SK-N-MC (cell line): ENCODE measurements at regions not wholly inside any gene's neighbourhood (a gene's known extent, or its start where the extent isn't known, plus 50 kb on each side); places are given as distances from the start of the nearest gene placed in this dataset.

ENCODE experiments used
- EZH2 ChIP-seq: fragments of 200-600 bp; sonication (generic); IDR thresholded peaks from one replicate; pipeline ENCODE4 v1.6.1; 2017; ENCODE audit warnings: antibody characterized with exemption
- FOXP2 ChIP-seq: optimal IDR thresholded peaks from 2 replicates; pipeline ENCODE3; 2011; ENCODE audit warnings: mild to moderate bottlenecking, moderate library complexity; ENCODE audit not compliant: insufficient read depth; ENCODE audit errors: extremely low read length, control extremely low read depth
- POLR2AphosphoS5 ChIP-seq: IDR thresholded peaks from 2 replicates; pipeline ENCODE4 v1.6.1; 2012; ENCODE audit warnings: mild to moderate bottlenecking, low read depth, low read length, borderline replicate concordance

- TF ChIP-seq EZH2, result no peak
- TF ChIP-seq POLR2AphosphoS5, result no peak
- TF ChIP-seq FOXP2, result no peak
Measured at GRCh38 chrX:122303761-122304160, 880.3 kb upstream of the GRIA3 start.
